ENCODE measurements at regions not wholly inside any gene's neighbourhood (a gene's known extent, or its start where the extent isn't known, plus 50 kb on each side); places are given as distances from the start of the nearest gene placed in this dataset.

GRCh38 chr2:7900593-7900992, 781.3 kb upstream of the ID2 start:
- peak; percentile 9 to 28 (median 24) for DNase-seq

- DNase-seq = no peak
Measured at GRCh38 chr2:7902251-7902765, 779.5 kb upstream of the ID2 start.

GRCh38 chr2:7904319-7904718, 777.5 kb upstream of the ID2 start:
- no peak for DNase-seq

DNA sequence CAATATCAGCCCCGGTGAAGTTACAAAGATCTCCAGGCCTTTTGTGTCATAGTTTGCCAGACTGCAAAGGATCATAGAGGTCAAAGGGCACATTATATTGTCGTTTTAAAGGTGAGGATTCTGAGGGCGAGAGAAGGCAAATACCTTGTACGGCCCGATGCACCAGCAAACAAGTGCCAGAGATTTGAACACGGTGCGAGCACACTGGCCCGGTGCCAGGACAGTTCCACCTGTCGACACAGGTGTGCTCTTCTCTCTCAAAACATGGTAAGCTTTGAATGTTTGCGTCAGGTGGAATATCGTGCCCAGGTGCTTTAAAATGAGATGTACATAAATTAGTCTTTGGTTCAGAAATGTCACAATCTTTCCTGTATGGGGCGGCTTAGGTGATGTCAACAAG, 776.1 kb upstream of the ID2 start:
- DNase-seq = no peak

DNA sequence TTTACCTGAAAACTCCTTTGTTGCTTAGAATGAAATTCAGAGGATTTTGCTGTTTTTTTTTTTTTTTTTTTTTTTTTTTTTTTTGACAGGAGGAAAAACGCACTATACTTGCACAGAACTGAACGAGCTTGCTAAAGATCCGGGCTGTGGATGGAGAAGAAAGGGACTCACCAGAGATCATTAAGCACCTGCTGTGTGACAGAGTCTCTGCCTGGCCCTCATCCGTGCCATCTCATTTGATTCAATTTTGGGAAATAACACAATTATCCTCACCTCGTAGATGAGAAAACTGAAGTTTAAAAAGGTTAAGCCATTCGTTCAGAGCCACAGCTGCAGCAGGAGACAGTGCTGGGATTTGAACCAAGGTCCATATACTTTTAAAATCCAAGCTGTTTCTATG, 775.4 kb upstream of the ID2 start:
- DNase-seq = no peak

GRCh38 chr2:7907041-7907440, 774.8 kb upstream of the ID2 start:
- DNase-seq = no peak

- DNase-seq = no peak
Measured at GRCh38 chr2:7910752-7911151, 771.1 kb upstream of the ID2 start.

- DNase-seq = no peak
Measured at GRCh38 chr2:7911196-7911595, 770.7 kb upstream of the ID2 start.

GRCh38 chr2:7913974-7914373, 767.9 kb upstream of the ID2 start:
- DNase-seq = no peak

- DNase-seq = no peak
Measured at GRCh38 chr2:7915302-7916091, 766.4 kb upstream of the ID2 start.

- DNase-seq = no peak
Measured at GRCh38 chr2:7916670-7917069, 765.2 kb upstream of the ID2 start.

GRCh38 chr2:7919510-7919909, 762.3 kb upstream of the ID2 start:
- DNase-seq = no peak

DNA sequence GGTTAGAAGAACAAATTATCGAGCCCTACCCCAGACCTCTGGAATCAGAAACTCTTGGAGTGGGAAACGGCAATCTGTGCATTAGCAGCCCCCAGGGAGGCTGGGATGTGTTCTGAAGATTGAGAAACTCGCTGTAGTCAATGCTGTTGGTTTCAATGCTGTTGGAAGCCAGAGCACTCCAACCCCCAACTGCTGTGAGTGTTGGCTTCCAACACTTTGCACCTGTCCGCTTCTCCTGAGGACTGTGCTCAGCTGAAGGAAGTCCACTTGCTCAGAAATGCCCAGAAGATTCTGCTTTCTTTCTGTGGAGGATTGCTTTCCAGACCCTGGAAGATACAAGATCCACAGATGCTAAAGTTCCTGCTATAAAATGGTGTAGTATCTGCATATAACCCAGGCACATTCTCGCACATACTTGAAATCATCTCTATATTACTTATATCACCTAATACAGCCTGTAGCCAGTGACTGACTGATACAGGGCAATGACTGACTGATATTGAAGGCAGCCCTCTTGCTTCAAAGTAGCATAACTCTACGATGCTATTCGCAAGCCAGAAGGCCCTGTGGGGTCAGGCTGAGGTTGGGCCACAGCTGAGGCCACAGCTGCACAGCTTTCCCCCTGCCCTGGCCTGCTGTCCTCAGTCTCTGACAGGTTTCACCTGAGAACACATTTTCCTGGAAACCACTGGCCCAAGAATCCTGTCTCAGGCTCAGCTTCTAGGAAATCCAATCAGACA, 757.7 kb upstream of the ID2 start:
- no peak for DNase-seq

- DNase-seq = no peak
Measured at GRCh38 chr2:7925506-7925905, 756.4 kb upstream of the ID2 start.

DNA sequence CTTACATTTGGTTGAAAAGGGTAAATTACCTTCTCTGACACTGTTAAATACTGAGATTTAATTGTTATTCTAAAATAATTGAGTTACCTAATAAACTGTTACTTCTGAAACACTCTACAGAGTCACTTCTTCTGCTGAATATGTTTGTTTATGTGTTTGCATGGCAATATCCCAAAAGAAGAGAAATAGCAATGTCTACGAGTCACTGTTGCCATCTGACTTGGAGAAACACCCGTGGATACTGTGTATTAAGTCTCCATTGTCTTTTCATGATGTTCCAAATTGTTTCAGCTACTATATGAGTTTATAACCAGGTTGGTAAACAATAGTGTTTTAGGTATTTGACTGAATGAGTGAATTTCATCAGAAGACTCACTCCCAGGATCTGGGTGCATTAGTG, 754.2 kb upstream of the ID2 start:
- DNase-seq = peak in 1 of 4 experiments; percentile 2

DNA sequence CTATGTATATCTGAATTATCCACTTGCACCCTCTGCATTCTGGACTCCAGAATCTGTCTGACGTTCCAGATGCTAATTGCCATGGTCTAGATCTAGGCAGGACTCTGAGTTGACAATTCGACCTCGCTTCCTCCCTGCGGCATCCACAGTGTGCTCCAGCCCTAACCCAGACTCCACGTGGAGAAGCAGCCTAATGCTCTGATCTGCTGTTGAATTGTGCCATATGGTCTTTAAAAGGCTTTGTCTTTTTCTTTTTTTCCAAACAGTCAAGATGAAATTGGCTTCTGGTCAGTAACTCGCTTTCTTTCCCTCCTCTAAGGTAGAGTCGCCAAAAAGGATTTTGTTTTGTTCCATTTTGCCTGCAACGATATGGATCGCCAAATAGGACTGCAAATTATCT, 752.6 kb upstream of the ID2 start:
- DNase-seq = no peak

- no peak for DNase-seq
Measured at GRCh38 chr2:7930800-7931635, 750.8 kb upstream of the ID2 start.

GRCh38 chr2:7931808-7932207, 750.0 kb upstream of the ID2 start:
- no peak for DNase-seq

GRCh38 chr2:7933672-7934071, 748.2 kb upstream of the ID2 start:
- DNase-seq = no peak

DNA sequence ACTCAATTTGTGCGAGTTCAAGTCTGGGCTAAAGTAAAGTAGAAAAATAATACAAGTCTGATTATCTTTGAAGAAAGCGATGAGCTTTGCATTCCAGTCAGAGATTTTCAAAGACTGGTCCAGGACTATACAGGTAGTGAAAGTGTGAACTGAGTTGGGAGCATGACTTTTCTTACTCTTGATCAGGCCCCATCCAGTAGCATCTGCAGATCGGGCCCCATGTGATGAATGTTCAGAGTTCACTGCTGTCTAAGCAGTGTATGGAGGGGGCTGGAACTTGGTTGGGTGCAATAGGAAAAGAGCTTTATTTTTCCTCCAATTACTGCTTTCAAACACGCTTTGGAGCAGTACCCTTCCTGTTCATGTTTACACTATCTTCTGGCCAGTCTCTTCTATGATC, 747.4 kb upstream of the ID2 start:
- DNase-seq = no peak

DNA sequence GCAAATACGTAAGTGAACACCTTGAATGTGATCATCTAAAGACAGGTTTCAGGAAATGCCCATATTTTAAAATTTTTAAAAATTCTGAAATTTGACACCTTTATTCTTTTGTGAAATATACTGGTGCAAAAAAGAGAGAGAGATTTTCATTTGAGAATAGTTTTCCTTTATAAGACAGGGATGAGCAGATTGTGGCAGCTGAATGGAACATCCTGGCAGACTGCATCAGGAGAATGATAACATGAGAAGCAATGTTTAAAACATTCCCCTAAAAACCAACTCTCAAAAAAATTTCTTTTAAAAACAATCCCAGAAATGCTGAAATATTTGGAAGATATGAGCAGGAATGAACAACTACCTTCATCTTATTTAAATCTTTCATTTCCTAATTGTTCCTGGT, 744.8 kb upstream of the ID2 start:
- no peak for DNase-seq

GRCh38 chr2:7940723-7941122, 741.1 kb upstream of the ID2 start:
- DNase-seq = no peak

DNA sequence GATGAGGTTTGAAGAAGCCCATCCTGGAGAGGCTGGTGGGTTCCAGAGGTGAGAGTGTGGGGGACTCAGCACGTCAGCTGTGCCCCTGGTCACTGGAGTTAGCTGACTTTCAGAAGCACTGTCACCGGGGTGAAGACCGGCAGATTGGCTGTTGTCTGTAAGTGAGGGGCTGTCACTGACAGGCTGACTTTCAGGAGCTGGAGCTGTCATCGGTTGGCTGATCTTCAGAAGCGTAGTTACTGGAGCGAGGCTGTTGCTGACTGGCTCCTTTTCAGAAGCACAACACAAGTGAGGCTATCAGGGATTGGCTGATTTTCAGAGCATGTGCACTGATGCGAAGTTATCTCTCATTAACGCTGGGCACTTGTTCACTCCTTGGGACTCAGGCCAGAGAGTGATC, 738.4 kb upstream of the ID2 start:
- no peak for DNase-seq

Data from suppressor macrophage (primary cell).